ENCODE measurements at regions not wholly inside any gene's neighbourhood (a gene's known extent, or its start where the extent isn't known, plus 50 kb on each side); places are given as distances from the start of the nearest gene placed in this dataset.
A peak's percentile ranks its signal among the peaks of the same experiment; 100 is the strongest.

DNA sequence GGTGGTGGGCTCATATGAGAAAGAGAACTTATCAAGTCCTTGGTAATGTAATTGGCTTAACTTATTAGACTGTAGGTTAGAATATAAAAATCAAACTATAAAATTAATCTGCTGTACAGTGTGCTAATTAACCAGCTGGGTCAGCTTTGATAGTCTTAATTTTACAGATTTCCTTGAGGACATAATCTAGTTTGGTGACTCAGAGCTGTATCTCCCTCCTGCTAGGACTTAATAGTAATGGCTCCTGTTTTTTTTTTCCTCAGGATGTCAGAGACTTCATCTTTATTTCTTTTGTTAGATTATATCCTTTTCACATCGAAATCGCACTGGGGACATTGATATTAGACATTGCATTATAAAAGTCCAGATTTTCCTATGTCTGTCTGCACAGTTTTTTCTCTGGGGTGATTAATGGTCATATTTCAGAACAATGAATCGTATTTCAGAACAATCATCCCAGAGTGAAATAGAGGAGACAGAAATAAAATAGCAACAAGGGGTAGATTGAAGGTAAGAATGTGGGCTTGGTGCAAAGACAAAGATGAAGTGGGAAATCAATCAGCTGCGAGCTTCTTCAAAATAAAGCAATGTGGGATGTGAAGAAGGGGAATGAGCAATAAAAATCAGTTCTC is 346.4 kb upstream of the RIOK2 start:
- no peak for DNase-seq (ENCODE audit: low read depth)
- TF ChIP-seq, protein P1, sequence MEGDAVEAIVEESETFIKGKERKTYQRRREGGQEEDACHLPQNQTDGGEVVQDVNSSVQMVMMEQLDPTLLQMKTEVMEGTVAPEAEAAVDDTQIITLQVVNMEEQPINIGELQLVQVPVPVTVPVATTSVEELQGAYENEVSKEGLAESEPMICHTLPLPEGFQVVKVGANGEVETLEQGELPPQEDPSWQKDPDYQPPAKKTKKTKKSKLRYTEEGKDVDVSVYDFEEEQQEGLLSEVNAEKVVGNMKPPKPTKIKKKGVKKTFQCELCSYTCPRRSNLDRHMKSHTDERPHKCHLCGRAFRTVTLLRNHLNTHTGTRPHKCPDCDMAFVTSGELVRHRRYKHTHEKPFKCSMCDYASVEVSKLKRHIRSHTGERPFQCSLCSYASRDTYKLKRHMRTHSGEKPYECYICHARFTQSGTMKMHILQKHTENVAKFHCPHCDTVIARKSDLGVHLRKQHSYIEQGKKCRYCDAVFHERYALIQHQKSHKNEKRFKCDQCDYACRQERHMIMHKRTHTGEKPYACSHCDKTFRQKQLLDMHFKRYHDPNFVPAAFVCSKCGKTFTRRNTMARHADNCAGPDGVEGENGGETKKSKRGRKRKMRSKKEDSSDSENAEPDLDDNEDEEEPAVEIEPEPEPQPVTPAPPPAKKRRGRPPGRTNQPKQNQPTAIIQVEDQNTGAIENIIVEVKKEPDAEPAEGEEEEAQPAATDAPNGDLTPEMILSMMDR (IDR thresholded peaks at IDR 0.05; ENCODE audit: insufficient read depth, low read length, severe bottlenecking) = no peak
- no peaks in the 10 kb centered on the region for H3K27me3 ChIP-seq (ENCODE audit: control insufficient read depth, insufficient read depth, low read length)
- H3K4me3 ChIP-seq (ENCODE audit: low read depth, low read length) = no peak overlapping the region
- H3K36me3 ChIP-seq (ENCODE audit: control insufficient read depth, insufficient read depth, low read length) = no peaks in the 10 kb centered on the region
- FAIRE-seq = no peak

DNA sequence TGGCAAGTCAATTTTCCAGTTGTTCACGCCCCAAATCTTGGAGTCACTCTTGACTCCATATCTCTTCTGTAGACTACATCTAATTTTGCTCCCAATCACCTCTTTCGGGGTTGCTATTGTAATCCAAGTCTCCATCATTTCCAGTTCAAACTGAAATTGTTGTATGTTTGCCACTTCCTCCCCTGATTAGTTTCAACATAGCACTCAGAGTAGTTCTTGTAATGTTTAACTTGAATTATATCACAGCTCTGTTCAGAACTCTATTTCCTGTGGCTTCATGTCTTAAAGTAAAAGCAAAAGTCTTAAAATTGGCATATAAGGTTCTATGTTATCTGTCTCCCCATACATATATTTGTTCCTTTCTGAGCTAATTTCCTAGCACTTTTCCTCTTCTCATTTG is 348.5 kb upstream of the RIOK2 start:
- Histone ChIP-seq H3K36me3 (ENCODE audit: control insufficient read depth, insufficient read depth, low read length) (no peaks in the 10 kb centered on the region), H3K4me3 (ENCODE audit: low read depth, low read length) (no peak overlapping the region), H3K27me3 (ENCODE audit: control insufficient read depth, insufficient read depth, low read length) (no peaks in the 10 kb centered on the region)
- no peak for DNase-seq (ENCODE audit: low read depth)
- TF ChIP-seq, protein P1 (IDR thresholded peaks at IDR 0.05; ENCODE audit: insufficient read depth, low read length, severe bottlenecking) = no peak
- FAIRE-seq = no peak

DNA sequence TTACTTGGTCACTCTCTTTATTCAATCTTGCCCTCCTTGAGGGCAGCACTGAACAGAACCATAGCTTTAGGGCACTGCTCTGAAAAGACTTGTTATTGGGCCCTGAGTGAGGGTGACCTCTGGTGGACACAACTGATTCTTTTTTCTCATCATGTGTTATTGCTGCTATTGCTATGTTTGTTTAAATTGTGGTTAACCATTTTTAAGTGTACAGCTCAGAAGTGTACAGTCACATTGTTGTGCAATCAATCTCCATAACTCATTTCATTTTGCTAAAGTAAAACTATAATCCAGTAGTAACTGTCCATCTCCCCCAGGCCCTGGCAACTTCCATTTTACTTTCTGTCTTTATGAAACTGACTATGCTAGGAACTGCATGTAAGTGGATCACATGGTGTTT is 351.1 kb upstream of the RIOK2 start:
- Histone ChIP-seq H3K27me3 (ENCODE audit: control insufficient read depth, insufficient read depth, low read length) (no peaks in the 10 kb centered on the region), H3K4me3 (ENCODE audit: low read depth, low read length) (no peak overlapping the region), H3K36me3 (ENCODE audit: control insufficient read depth, insufficient read depth, low read length) (no peaks in the 10 kb centered on the region)
- FAIRE-seq (no peak), DNase-seq (ENCODE audit: low read depth) (peak; percentile 96)
- TF ChIP-seq, protein P1 (IDR thresholded peaks at IDR 0.05; ENCODE audit: insufficient read depth, low read length, severe bottlenecking) = peak; percentile 73

DNA sequence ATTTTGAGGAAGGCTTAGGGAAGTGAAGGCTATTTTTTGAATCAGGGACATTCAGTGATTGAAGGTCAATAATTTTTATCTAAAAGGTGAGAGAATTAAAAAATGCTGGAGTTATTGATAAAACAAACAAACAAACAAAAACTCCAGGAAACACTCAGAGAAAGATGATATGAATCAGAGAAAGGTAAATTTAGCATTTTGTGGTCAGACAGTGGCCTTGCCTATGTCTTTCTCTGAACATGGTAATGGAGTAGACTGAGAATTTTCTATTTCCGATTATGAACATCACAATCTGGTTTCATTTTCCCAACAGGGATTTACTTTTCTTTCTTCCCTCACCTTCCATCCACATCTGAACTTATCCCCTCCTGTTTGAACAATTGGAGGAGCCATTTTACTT is 353.6 kb upstream of the RIOK2 start:
- H3K4me3 ChIP-seq (ENCODE audit: low read depth, low read length) = no peak overlapping the region
- FAIRE-seq = no peak
- no peaks in the 10 kb centered on the region for H3K36me3 ChIP-seq (ENCODE audit: control insufficient read depth, insufficient read depth, low read length)
- TF ChIP-seq, protein P1 (IDR thresholded peaks at IDR 0.05; ENCODE audit: insufficient read depth, low read length, severe bottlenecking) = no peak
- no peaks in the 10 kb centered on the region for H3K27me3 ChIP-seq (ENCODE audit: control insufficient read depth, insufficient read depth, low read length)
- no peak for DNase-seq (ENCODE audit: low read depth)

DNA sequence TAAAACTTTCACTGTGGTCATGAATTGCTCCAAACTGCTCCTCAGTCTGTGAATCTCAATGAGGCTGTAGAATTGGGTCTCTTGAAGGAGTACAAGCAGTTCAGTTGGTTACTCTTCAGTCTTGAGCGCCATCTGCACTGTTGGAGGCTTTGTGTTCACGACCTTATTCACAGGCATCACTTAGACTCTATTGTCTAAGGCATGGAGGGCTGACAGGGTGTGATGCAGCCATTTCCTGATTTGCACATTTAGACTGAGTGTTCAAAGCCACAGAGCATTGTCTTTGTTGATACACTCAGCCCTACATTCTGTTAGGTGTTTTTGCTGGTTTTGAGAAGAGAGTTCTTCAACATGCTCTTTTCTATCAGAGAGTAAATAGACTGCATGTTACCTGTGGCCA is 355.9 kb upstream of the RIOK2 start:
- H3K27me3 ChIP-seq (ENCODE audit: control insufficient read depth, insufficient read depth, low read length) = no peaks in the 10 kb centered on the region
- peak; percentile 81 for FAIRE-seq
- H3K4me3 ChIP-seq (ENCODE audit: low read depth, low read length) = no peak overlapping the region
- DNase-seq (ENCODE audit: low read depth) = no peak
- TF ChIP-seq, protein P1 (IDR thresholded peaks at IDR 0.05; ENCODE audit: insufficient read depth, low read length, severe bottlenecking) = no peak
- no peaks in the 10 kb centered on the region for H3K36me3 ChIP-seq (ENCODE audit: control insufficient read depth, insufficient read depth, low read length)

DNA sequence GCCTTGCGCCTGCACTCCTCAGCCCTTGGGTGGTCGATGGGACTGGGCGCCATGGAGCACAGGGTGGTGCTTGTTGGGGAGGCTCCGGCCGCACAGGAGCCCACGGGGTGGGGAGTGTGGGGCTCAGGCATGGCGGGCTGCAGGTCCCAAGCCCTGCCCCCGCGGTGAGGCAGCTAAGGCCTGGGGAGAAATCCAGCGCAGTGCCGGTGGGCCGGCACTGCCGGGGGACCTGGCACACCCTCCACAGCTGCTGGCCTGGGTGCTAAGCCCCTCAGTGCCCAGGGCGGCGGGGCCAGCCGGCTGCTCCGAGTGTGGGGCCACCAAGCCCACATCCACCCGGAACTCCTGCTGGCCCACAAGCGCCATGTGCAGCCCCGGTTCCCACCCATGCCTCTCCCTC is 358.8 kb upstream of the RIOK2 start:
- no peak for FAIRE-seq
- Histone ChIP-seq H3K36me3 (ENCODE audit: control insufficient read depth, insufficient read depth, low read length) (no peaks in the 10 kb centered on the region), H3K4me3 (ENCODE audit: low read depth, low read length) (no peak overlapping the region), H3K27me3 (ENCODE audit: control insufficient read depth, insufficient read depth, low read length) (no peaks in the 10 kb centered on the region)
- no peak for DNase-seq (ENCODE audit: low read depth)
- TF ChIP-seq, protein P1 (IDR thresholded peaks at IDR 0.05; ENCODE audit: insufficient read depth, low read length, severe bottlenecking) = no peak
